ENCODE measurements at regions not wholly inside any gene's neighbourhood (a gene's known extent, or its start where the extent isn't known, plus 50 kb on each side); places are given as distances from the start of the nearest gene placed in this dataset.
A peak's percentile ranks its signal among the peaks of the same experiment; 100 is the strongest.
"Not testable (repeated sequence)": the region's sequence is repeated elsewhere in the genome, so short reads cannot be mapped to it uniquely, and the experiment has no call there.

GRCh38 chr15:77837649-77838025 is 204.9 kb upstream of the LINGO1 start:
- no peak for DNase-seq

- no peak for DNase-seq
Observed at GRCh38 chr15:77836906-77837648, 204.4 kb upstream of the LINGO1 start.

- no peak for DNase-seq
Observed at GRCh38 chr15:77836121-77836692, 203.5 kb upstream of the LINGO1 start.

- no peak for DNase-seq
Observed at GRCh38 chr15:77834276-77834990, 201.7 kb upstream of the LINGO1 start.

- DNase-seq, result no peak
Observed at GRCh38 chr15:77832874-77833273, 200.2 kb upstream of the LINGO1 start.

GRCh38 chr15:77831986-77832385 is 199.3 kb upstream of the LINGO1 start:
- no peak for DNase-seq

- DNase-seq, result no peak
Observed at GRCh38 chr15:77830051-77830468, 197.3 kb upstream of the LINGO1 start.

GRCh38 chr15:77829331-77829730 is 196.6 kb upstream of the LINGO1 start:
- DNase-seq, result not testable (repeated sequence)

- no peak for DNase-seq
Observed at GRCh38 chr15:77827860-77828259, 195.1 kb upstream of the LINGO1 start.

- DNase-seq, result no peak
Observed at GRCh38 chr15:77826006-77826695, 193.4 kb upstream of the LINGO1 start.

- DNase-seq, result no peak
Observed at GRCh38 chr15:77825546-77825945, 192.8 kb upstream of the LINGO1 start.

GRCh38 chr15:77825252-77825542 is 192.5 kb upstream of the LINGO1 start:
- no peak for DNase-seq

- no peak for DNase-seq
Observed at GRCh38 chr15:77824361-77825251, 191.9 kb upstream of the LINGO1 start.

GRCh38 chr15:77823736-77824135 is 191.0 kb upstream of the LINGO1 start:
- DNase-seq, result no peak

GRCh38 chr15:77822631-77823230 is 190.0 kb upstream of the LINGO1 start:
- no peak for DNase-seq

GRCh38 chr15:77821959-77822256 is 189.2 kb upstream of the LINGO1 start:
- no peak for DNase-seq

GRCh38 chr15:77821188-77821958 is 188.7 kb upstream of the LINGO1 start:
- DNase-seq, result peak; percentile 25

GRCh38 chr15:77819851-77820728 is 187.4 kb upstream of the LINGO1 start:
- no peak for DNase-seq

GRCh38 chr15:77819048-77819850 is 186.5 kb upstream of the LINGO1 start:
- DNase-seq, result no peak
